Suprapubic skin (tissue), 4 donors: ENCODE measurements at regions not wholly inside any gene's neighbourhood (a gene's known extent, or its start where the extent isn't known, plus 50 kb on each side); places are given as distances from the start of the nearest gene placed in this dataset.
A peak's percentile ranks its signal among the peaks of the same experiment; 100 is the strongest.

Experiments used
- DNase-seq, 2 donors: peaks; one replicate each; pipeline ENCODE4 v3.0.0-alpha.2; 2019; ENCODE audit warnings: low spot score in 2 of 2
- H3K27ac ChIP-seq: fragments of 200-600 bp; sonication (generic); one replicate; pipeline ENCODE4 v1.5.1; 2019
- H3K27me3 ChIP-seq: fragments of 200-600 bp; sonication (generic); one replicate; pipeline ENCODE4 v1.5.1; 2019
- H3K36me3 ChIP-seq: fragments of 200-600 bp; sonication (generic); one replicate; pipeline ENCODE4 v1.5.1; 2019
- H3K4me1 ChIP-seq: fragments of 200-600 bp; sonication (generic); one replicate; pipeline ENCODE4 v1.5.1; 2019
- H3K4me3 ChIP-seq: fragments of 200-600 bp; sonication (generic); one replicate; pipeline ENCODE4 v1.5.1; 2019; ENCODE audit warnings: mild to moderate bottlenecking
- H3K9me3 ChIP-seq: fragments of 200-600 bp; sonication (generic); one replicate; pipeline ENCODE4 v1.5.1; 2019
- CTCF ChIP-seq, 2 donors: fragments of 200-600 bp in 1 of 2; fragments of 450-650 bp in 1 of 2; sonication (generic) in 1 of 2; IDR thresholded peaks; one replicate each; pipeline ENCODE4 v1.5.1; 2016 to 2019; ENCODE audit warnings: antibody characterized with exemption in 2 of 2, mild to moderate bottlenecking in 1 of 2, moderate library complexity in 1 of 2
- EP300 ChIP-seq: sonication (generic); formaldehyde crosslinking; IDR thresholded peaks from one replicate; pipeline ENCODE4 v1.6.1; 2017; ENCODE audit warnings: antibody characterized with exemption
- POLR2A ChIP-seq, 2 donors: fragments of 450-650 bp; IDR thresholded peaks; one replicate each; pipeline ENCODE4 v1.6.1; 2017; ENCODE audit warnings: antibody characterized with exemption in 2 of 2, mild to moderate bottlenecking in 2 of 2, moderate library complexity in 2 of 2
- POLR2AphosphoS5 ChIP-seq, 3 donors: sonication (generic); formaldehyde crosslinking; IDR thresholded peaks; one replicate each; pipeline ENCODE4 v1.6.1; 2017; ENCODE audit warnings: antibody characterized with exemption in 3 of 3
- WGBS: methylation state at CpG from one replicate; pipeline ENCODE4 v1.1.5; 2018; 5-methylcytosine and 5-hydroxymethylcytosine counted together

DNA sequence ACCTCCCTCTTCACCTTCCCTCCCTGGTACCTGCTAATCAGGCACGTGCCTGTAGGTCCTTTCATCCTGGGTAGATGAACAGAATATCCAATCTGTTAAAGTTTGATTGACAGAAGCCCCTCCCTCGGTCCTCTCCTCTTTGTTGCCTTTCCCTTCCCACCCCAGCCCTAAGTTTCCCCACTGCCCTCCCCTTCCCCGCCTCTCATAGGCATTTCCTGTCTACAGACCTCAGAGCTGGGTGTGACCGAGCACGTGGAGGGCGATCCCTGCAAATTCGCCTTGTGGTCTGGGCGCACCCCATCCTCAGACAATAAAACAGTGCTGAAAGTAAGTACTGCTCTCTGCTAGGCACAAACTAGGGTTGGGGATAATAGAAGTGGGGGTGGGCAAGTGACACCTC is 239.2 kb upstream of the UMPS start:
- H3K4me3 ChIP-seq, result no peak overlapping the region
- DNase-seq, result no peak
- 65% methylated on average over 8 of the region's 8 CpGs for WGBS
- H3K36me3 ChIP-seq, result no peaks in the 10 kb centered on the region
- no peaks in the 10 kb centered on the region for H3K4me1 ChIP-seq
- no peak overlapping the region for H3K27ac ChIP-seq
- TF ChIP-seq CTCF (IDR thresholded peaks at IDR 0.05), result no peak
- TF ChIP-seq EP300, result no peak
- TF ChIP-seq POLR2AphosphoS5 (IDR thresholded peaks at IDR 0.05), result no peak
- no peak for TF ChIP-seq POLR2A (IDR thresholded peaks at IDR 0.05)
- no peaks in the 10 kb centered on the region for H3K27me3 ChIP-seq
- no peaks in the 10 kb centered on the region for H3K9me3 ChIP-seq

DNA sequence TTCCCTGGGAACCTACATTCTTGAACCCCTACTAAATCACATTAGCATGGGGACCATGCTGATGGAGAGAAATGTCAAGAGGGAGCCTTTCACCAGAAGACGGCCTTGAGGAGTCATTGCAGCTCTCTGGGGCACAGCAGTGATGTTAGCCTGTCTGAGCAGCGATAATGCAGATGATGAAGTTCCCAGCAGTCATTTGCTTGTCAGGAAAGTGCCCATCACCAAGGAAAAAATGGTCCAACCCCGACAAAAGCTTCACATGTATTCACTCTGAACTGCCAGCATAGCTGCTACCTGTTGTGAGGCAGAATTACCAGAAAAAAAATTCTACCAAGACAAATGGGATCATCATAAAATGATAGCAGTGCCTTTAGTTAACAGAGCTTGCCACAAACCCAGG is 238.4 kb upstream of the UMPS start:
- no peaks in the 10 kb centered on the region for H3K36me3 ChIP-seq
- H3K4me1 ChIP-seq, result no peaks in the 10 kb centered on the region
- no peak overlapping the region for H3K27ac ChIP-seq
- WGBS, result 90% methylated on average over 3 of the region's 3 CpGs
- no peak for DNase-seq
- TF ChIP-seq CTCF (IDR thresholded peaks at IDR 0.05) (no peak), EP300 (no peak), POLR2AphosphoS5 (IDR thresholded peaks at IDR 0.05) (no peak), POLR2A (IDR thresholded peaks at IDR 0.05) (no peak)
- no peaks in the 10 kb centered on the region for H3K27me3 ChIP-seq
- no peaks in the 10 kb centered on the region for H3K9me3 ChIP-seq
- no peak overlapping the region for H3K4me3 ChIP-seq

DNA sequence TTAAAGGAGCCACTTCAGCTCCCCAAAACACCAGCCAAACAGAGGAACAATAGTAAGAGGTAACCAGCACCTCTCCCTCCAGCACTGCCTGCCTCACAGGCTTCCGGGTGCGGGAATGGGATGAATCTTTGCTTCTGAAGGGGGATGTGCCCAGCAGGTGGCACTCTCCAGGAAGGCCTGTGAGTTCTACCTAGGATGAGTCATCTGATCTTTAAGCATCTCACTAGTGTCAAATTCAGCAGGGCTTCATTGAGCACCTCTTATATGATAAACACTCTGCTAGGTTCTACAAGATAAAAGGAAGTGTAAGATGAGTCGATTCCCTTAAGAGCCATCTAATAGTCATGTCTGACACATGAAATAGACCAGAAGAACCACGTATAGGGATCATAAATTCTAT is 237.4 kb upstream of the UMPS start:
- H3K4me3 ChIP-seq, result no peak overlapping the region
- TF ChIP-seq CTCF (IDR thresholded peaks at IDR 0.05) (peak in 1 of 2 donors; percentile 52), POLR2A (IDR thresholded peaks at IDR 0.05) (no peak)
- no peaks in the 10 kb centered on the region for H3K9me3 ChIP-seq
- no peaks in the 10 kb centered on the region for H3K4me1 ChIP-seq
- DNase-seq, result no peak
- no peak overlapping the region for H3K27ac ChIP-seq
- no peaks in the 10 kb centered on the region for H3K36me3 ChIP-seq
- H3K27me3 ChIP-seq, result no peaks in the 10 kb centered on the region
- WGBS, result 61% methylated on average over 4 of the region's 4 CpGs

DNA sequence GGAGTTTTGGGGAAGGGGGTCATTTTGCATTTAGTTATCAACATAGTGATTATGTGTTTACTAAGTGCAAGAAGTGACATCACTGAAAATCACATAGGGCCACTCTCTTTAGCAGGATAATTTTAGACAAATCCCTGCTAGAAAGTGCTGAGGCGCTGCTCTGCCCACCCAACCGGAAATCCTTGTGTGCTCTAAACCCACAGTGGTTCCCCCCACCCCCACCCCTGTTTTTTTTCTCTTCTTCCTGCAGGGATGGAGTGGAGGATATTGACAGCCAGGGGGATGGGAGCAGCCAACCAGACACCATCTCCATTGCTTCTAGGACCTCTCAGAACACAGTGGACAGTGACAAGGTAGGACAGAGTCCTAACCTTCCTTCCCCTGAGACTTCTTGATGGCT is 234.2 kb upstream of the UMPS start:
- no peaks in the 10 kb centered on the region for H3K27me3 ChIP-seq
- DNase-seq, result no peak
- H3K27ac ChIP-seq, result no peak overlapping the region
- no peaks in the 10 kb centered on the region for H3K4me1 ChIP-seq
- no peaks in the 10 kb centered on the region for H3K9me3 ChIP-seq
- TF ChIP-seq POLR2AphosphoS5 (IDR thresholded peaks at IDR 0.05), result no peak
- no peak for TF ChIP-seq EP300
- TF ChIP-seq POLR2A (IDR thresholded peaks at IDR 0.05), result no peak
- no peak for TF ChIP-seq CTCF (IDR thresholded peaks at IDR 0.05)
- no peaks in the 10 kb centered on the region for H3K36me3 ChIP-seq
- H3K4me3 ChIP-seq, result no peak overlapping the region
- 81% methylated on average over 2 of the region's 2 CpGs for WGBS

- WGBS, result 93% methylated on average over 1 of the region's 1 CpG
- H3K27me3 ChIP-seq, result no peaks in the 10 kb centered on the region
- TF ChIP-seq POLR2A (IDR thresholded peaks at IDR 0.05), result no peak
- no peak for TF ChIP-seq CTCF (IDR thresholded peaks at IDR 0.05)
- no peak for TF ChIP-seq EP300
- no peak for TF ChIP-seq POLR2AphosphoS5 (IDR thresholded peaks at IDR 0.05)
Measured at GRCh38 chr3:124497487-124497886, 232.8 kb upstream of the UMPS start.

More at GRCh38 chr3:124497487-124497886, 232.8 kb upstream of the UMPS start:
- Histone ChIP-seq H3K9me3 (no peaks in the 10 kb centered on the region), H3K4me3 (no peak overlapping the region), H3K27ac (no peak overlapping the region), H3K4me1 (no peaks in the 10 kb centered on the region), H3K36me3 (no peaks in the 10 kb centered on the region)
- no peak for DNase-seq
